GM23338 (cell line): ENCODE measurements at regions not wholly inside any gene's neighbourhood (a gene's known extent, or its start where the extent isn't known, plus 50 kb on each side); places are given as distances from the start of the nearest gene placed in this dataset.
"Not testable (repeated sequence)": the region's sequence is repeated elsewhere in the genome, so short reads cannot be mapped to it uniquely, and the experiment has no call there.

Experiments
- CREB1 ChIP-seq: fragments of 250-450 bp; sonication (Bioruptor Pico); IDR thresholded peaks from 2 replicates; pipeline ENCODE4 v1.5.0; 2020; ENCODE audit warnings: low read depth, mild to moderate bottlenecking, moderate library complexity
- EZH2 ChIP-seq: fragments of 200-600 bp; sonication (generic); IDR thresholded peaks from one replicate; pipeline ENCODE4 v1.8.0; 2017; ENCODE audit warnings: antibody characterized with exemption, mild to moderate bottlenecking, low read depth; ENCODE audit not compliant: unreplicated experiment
- EZH2phosphoT487 ChIP-seq: fragments of 200-600 bp; sonication (generic); IDR thresholded peaks from one replicate; pipeline ENCODE4 v1.8.1; 2018; ENCODE audit warnings: antibody characterized with exemption; ENCODE audit not compliant: unreplicated experiment
- JUNB ChIP-seq: IDR thresholded peaks from one replicate; pipeline ENCODE4 v1.6.1; 2016; ENCODE audit warnings: antibody characterized with exemption; ENCODE audit not compliant: unreplicated experiment
- POLR2AphosphoS5 ChIP-seq: IDR thresholded peaks from 2 replicates; pipeline ENCODE4 v1.6.1; 2016; ENCODE audit warnings: antibody characterized with exemption, low read depth
- STAT1 ChIP-seq: IDR thresholded peaks from one replicate; pipeline ENCODE4 v1.6.1; 2016; ENCODE audit warnings: antibody characterized with exemption; ENCODE audit not compliant: unreplicated experiment
- TF ChIP-seq, protein P1 (sequence below), 2 experiments: fragments of 200-600 bp in 1 of 2; sonication (generic) in 1 of 2; conservative IDR thresholded peaks; 2 replicates each; pipeline versions ENCODE4 v1.5.1 to v1.6.1; 2016 to 2017; ENCODE audit warnings: antibody characterized with exemption in 2 of 2, low read depth in 2 of 2, mild to moderate bottlenecking in 2 of 2, moderate library complexity in 1 of 2
- TF ChIP-seq, protein P2 (sequence below): IDR thresholded peaks from one replicate; pipeline ENCODE4 v1.6.1; 2018; ENCODE audit warnings: antibody characterized with exemption; ENCODE audit not compliant: unreplicated experiment
- TF ChIP-seq, protein P3 (sequence below): IDR thresholded peaks from 2 replicates; pipeline ENCODE4 v1.6.1; 2016; ENCODE audit warnings: antibody characterized with exemption
- TF ChIP-seq, protein P4 (sequence below): fragments of 250-450 bp; sonication (Bioruptor Pico); IDR thresholded peaks from 2 replicates; pipeline ENCODE4 v1.5.0; 2020; ENCODE audit warnings: mild to moderate bottlenecking, moderate library complexity

DNA sequence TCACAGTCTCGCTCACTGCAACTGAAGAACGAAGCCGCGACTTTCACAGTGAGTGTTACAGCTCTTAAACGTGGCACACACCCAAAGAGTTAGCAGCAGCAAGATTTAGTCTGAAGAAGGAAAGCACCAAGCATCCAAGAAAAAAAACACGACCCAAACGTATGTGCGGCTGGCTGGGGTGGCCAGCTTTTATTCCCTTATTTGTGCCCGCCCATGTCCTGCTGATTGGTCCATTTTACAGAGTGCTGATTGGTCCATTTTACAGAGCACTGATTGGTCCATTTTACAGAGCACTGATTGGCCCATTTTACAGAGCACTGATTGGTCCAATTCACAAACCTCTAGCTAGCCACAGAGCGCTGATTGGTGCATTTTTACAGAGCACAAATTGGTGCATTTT is 323.0 kb upstream of the ATP10A start:
- TF ChIP-seq, protein P1, sequence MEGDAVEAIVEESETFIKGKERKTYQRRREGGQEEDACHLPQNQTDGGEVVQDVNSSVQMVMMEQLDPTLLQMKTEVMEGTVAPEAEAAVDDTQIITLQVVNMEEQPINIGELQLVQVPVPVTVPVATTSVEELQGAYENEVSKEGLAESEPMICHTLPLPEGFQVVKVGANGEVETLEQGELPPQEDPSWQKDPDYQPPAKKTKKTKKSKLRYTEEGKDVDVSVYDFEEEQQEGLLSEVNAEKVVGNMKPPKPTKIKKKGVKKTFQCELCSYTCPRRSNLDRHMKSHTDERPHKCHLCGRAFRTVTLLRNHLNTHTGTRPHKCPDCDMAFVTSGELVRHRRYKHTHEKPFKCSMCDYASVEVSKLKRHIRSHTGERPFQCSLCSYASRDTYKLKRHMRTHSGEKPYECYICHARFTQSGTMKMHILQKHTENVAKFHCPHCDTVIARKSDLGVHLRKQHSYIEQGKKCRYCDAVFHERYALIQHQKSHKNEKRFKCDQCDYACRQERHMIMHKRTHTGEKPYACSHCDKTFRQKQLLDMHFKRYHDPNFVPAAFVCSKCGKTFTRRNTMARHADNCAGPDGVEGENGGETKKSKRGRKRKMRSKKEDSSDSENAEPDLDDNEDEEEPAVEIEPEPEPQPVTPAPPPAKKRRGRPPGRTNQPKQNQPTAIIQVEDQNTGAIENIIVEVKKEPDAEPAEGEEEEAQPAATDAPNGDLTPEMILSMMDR (conservative IDR thresholded peaks at IDR 0.05; ENCODE audit: low read depth in 2 of 2) = not testable (repeated sequence)
- TF ChIP-seq CREB1 (CRISPR knock-in tag); JUNB; EZH2phosphoT487; EZH2; POLR2AphosphoS5; STAT1: not testable (repeated sequence)
- TF ChIP-seq, protein P2, sequence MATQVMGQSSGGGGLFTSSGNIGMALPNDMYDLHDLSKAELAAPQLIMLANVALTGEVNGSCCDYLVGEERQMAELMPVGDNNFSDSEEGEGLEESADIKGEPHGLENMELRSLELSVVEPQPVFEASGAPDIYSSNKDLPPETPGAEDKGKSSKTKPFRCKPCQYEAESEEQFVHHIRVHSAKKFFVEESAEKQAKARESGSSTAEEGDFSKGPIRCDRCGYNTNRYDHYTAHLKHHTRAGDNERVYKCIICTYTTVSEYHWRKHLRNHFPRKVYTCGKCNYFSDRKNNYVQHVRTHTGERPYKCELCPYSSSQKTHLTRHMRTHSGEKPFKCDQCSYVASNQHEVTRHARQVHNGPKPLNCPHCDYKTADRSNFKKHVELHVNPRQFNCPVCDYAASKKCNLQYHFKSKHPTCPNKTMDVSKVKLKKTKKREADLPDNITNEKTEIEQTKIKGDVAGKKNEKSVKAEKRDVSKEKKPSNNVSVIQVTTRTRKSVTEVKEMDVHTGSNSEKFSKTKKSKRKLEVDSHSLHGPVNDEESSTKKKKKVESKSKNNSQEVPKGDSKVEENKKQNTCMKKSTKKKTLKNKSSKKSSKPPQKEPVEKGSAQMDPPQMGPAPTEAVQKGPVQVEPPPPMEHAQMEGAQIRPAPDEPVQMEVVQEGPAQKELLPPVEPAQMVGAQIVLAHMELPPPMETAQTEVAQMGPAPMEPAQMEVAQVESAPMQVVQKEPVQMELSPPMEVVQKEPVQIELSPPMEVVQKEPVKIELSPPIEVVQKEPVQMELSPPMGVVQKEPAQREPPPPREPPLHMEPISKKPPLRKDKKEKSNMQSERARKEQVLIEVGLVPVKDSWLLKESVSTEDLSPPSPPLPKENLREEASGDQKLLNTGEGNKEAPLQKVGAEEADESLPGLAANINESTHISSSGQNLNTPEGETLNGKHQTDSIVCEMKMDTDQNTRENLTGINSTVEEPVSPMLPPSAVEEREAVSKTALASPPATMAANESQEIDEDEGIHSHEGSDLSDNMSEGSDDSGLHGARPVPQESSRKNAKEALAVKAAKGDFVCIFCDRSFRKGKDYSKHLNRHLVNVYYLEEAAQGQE = not testable (repeated sequence)
- TF ChIP-seq, protein P3, sequence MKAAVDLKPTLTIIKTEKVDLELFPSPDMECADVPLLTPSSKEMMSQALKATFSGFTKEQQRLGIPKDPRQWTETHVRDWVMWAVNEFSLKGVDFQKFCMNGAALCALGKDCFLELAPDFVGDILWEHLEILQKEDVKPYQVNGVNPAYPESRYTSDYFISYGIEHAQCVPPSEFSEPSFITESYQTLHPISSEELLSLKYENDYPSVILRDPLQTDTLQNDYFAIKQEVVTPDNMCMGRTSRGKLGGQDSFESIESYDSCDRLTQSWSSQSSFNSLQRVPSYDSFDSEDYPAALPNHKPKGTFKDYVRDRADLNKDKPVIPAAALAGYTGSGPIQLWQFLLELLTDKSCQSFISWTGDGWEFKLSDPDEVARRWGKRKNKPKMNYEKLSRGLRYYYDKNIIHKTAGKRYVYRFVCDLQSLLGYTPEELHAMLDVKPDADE = not testable (repeated sequence)
- TF ChIP-seq, protein P4, sequence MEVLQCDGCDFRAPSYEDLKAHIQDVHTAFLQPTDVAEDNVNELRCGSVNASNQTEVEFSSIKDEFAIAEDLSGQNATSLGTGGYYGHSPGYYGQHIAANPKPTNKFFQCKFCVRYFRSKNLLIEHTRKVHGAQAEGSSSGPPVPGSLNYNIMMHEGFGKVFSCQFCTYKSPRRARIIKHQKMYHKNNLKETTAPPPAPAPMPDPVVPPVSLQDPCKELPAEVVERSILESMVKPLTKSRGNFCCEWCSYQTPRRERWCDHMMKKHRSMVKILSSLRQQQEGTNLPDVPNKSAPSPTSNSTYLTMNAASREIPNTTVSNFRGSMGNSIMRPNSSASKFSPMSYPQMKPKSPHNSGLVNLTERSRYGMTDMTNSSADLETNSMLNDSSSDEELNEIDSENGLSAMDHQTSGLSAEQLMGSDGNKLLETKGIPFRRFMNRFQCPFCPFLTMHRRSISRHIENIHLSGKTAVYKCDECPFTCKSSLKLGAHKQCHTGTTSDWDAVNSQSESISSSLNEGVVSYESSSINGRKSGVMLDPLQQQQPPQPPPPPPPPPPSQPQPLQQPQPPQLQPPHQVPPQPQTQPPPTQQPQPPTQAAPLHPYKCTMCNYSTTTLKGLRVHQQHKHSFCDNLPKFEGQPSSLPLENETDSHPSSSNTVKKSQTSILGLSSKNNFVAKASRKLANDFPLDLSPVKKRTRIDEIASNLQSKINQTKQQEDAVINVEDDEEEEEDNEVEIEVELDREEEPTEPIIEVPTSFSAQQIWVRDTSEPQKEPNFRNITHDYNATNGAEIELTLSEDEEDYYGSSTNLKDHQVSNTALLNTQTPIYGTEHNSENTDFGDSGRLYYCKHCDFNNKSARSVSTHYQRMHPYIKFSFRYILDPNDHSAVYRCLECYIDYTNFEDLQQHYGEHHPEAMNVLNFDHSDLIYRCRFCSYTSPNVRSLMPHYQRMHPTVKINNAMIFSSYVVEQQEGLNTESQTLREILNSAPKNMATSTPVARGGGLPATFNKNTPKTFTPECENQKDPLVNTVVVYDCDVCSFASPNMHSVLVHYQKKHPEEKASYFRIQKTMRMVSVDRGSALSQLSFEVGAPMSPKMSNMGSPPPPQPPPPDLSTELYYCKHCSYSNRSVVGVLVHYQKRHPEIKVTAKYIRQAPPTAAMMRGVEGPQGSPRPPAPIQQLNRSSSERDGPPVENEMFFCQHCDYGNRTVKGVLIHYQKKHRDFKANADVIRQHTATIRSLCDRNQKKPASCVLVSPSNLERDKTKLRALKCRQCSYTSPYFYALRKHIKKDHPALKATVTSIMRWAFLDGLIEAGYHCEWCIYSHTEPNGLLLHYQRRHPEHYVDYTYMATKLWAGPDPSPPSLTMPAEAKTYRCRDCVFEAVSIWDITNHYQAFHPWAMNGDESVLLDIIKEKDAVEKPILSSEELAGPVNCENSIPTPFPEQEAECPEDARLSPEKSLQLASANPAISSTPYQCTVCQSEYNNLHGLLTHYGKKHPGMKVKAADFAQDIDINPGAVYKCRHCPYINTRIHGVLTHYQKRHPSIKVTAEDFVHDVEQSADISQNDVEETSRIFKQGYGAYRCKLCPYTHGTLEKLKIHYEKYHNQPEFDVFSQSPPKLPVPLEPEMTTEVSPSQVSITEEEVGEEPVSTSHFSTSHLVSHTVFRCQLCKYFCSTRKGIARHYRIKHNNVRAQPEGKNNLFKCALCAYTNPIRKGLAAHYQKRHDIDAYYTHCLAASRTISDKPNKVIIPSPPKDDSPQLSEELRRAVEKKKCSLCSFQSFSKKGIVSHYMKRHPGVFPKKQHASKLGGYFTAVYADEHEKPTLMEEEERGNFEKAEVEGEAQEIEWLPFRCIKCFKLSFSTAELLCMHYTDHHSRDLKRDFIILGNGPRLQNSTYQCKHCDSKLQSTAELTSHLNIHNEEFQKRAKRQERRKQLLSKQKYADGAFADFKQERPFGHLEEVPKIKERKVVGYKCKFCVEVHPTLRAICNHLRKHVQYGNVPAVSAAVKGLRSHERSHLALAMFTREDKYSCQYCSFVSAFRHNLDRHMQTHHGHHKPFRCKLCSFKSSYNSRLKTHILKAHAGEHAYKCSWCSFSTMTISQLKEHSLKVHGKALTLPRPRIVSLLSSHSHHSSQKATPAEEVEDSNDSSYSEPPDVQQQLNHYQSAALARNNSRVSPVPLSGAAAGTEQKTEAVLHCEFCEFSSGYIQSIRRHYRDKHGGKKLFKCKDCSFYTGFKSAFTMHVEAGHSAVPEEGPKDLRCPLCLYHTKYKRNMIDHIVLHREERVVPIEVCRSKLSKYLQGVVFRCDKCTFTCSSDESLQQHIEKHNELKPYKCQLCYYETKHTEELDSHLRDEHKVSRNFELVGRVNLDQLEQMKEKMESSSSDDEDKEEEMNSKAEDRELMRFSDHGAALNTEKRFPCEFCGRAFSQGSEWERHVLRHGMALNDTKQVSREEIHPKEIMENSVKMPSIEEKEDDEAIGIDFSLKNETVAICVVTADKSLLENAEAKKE (CRISPR knock-in tag) = not testable (repeated sequence)
